GM18951 (cell line): ENCODE measurements at regions not wholly inside any gene's neighbourhood (a gene's known extent, or its start where the extent isn't known, plus 50 kb on each side); places are given as distances from the start of the nearest gene placed in this dataset.
"Not testable (repeated sequence)": the region's sequence is repeated elsewhere in the genome, so short reads cannot be mapped to it uniquely, and the experiment has no call there.

Experiments
- POLR2A ChIP-seq: IDR thresholded peaks from 4 replicates; pipeline ENCODE4 v1.6.1; 2011; ENCODE audit warnings: mild to moderate bottlenecking; ENCODE audit not compliant: insufficient read length, insufficient read depth; ENCODE audit errors: extremely low read depth
- in situ Hi-C: fragments of 300-500 bp; cut with MboI; formaldehyde crosslinking; loops from one replicate; pipeline ENCODE4 v1.12.0; 2022; ENCODE audit warnings: low sequenced_read_pairs, mixed read lengths, inconsistent platforms; ENCODE audit not compliant: unreplicated experiment

GRCh38 chr7:86148501-86148900 is 495.2 kb upstream of the GRM3 start:
- in situ Hi-C loops: no loop called here

DNA sequence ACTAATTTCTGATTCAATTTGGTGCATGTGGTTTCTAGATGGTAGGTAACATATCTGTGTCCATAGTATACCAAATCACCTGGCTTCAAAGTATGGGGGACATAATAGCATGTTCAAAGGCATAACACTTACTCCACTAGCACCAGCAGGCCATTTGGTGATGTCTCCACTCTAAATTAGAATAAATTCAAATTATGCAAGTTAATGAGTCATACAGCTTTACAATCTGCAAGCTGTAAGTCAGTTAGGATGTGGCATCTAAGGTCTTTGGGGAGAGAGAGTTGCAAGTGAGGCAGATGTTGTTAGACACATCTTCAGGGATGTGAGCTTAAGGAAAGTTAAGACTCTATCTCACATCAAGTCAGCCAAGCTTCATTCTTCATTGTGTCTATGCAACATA is 506.4 kb upstream of the GRM3 start:
- no peak for TF ChIP-seq POLR2A
- in situ Hi-C loops: no loop called here

More at GRCh38 chr7:86148501-86148900, 495.2 kb upstream of the GRM3 start:
- no peak for TF ChIP-seq POLR2A

GRCh38 chr7:86130268-86130667 is 513.4 kb upstream of the GRM3 start:
- in situ Hi-C loops: no loop called here
- no peak for TF ChIP-seq POLR2A

DNA sequence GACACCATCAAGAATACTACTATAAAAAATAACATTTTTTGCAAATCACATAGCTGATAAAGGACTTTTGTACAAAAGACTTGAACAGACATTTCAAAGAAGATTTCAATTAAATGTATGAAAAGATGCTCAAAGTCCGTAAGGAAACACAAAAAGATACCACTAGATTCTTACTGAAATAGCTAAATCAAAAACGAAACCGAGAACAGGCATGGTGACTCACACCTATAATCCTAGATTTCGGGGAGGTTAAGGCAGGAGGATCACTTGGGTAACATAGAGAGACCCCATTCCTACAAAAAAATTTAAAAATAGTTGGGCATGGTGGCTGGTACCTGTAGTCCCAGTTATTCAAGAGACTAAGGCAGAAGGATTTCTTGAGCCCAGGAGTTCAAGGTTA is 520.2 kb upstream of the GRM3 start:
- no peak for TF ChIP-seq POLR2A
- in situ Hi-C loops: no loop called here

DNA sequence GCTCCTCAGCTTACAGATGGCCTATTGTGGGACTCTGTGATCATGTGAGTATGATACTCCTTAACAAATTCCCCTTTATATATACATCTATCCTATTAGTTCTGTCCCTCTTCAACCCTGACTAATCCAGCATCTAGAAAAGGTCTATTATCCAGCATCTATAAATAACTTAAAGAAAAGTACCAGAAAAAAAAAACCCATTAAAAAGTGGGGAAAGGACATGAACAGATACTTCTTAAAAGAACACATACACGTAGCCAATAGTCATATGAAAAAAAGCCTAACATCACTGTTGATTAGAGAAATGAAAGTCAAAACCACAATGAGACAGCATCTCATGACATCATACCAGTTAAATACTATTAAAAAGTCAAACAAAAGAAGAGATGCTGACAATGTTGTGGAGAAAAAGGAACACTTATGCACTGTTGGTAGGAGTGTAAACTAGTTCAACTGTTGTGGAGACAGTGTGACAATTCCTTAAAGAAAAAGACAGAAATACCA is 549.5 kb upstream of the GRM3 start:
- no peak for TF ChIP-seq POLR2A
- in situ Hi-C loops: no loop called here

- in situ Hi-C loops: no loop called here
- TF ChIP-seq POLR2A: no peak
Measured at GRCh38 chr7:86091369-86091768, 552.3 kb upstream of the GRM3 start.

GRCh38 chr7:86089455-86089854 is 554.3 kb upstream of the GRM3 start:
- no peak for TF ChIP-seq POLR2A
- in situ Hi-C loops: no loop called here

DNA sequence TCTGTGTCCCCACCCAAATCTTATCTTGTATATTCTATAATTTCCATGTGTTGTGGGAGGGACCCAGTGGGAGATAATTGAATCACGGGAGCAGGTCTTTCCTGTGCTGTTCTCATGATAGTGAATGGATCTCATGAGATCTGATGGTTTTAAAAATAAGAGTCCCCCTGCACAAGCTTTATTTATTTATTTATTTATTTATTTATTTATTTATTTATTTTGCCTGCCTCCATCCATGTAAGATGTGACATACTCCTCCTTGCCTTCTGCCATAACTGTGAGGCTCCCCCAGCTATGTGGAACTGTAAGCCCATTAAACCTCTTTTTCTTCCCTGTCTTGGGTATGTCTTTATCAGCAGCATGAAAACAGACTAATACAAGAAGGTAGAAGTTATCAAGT is 579.1 kb upstream of the GRM3 start:
- in situ Hi-C loops: not testable (repeated sequence)

DNA sequence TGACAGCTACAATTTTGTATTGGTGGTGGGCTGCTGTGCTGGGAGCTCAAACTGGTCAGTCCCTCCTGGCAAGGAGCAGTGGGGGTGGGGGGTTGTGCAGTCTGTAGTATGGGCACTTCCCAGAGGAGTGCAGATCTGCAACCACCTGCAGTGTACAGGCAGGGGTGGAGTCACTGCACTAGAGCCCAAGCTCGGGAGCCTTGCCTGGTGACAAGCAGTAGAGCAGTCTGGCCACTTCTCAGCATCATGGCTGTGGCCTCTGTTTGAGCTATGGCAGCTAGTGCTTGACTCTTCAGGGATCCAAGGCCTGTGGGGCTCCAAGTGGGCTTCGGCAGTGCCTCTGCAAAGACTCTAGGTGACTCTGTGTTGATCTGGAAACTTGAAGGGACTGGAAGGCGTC is 585.1 kb upstream of the GRM3 start:
- in situ Hi-C loops: no loop called here

DNA sequence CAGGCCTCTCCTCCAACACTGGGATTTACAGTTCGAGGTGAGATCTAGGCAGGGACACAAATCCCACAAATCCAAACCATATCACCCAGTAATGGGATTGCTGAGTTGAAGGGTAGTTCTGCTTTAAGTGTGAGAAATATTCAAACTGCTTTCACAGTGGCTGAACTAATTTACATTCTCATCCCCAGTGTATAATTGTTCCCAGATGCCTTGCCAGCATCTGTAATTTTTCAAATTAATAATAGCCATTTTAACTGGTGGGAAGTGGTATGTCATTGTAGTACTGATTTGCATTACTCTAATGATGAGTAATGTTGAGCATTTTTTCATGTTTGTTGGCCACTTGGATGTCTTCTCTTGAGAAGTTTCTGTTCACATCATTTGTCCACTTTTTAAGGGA is 592.8 kb upstream of the GRM3 start:
- in situ Hi-C loops: no loop called here
- no peak for TF ChIP-seq POLR2A

More for the DNA sequence above, 585.1 kb upstream of the GRM3 start:
- no peak for TF ChIP-seq POLR2A

DNA sequence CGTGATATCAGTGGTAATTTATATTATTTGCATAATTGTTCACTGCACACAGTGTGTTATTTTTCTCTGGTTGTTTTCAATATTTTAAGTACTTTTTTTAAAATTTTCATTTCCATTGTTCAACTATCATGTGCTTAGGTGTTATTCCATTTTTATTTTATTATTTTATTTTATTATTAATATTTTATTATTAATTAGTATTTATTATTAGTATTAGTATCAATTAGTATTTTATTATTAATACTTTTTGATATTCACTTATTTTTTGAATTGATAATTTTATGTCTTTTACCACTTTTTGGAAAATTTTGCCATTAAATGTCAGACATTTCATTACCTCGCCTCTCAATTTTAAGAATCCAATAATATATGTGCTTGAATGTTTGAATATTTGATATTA is 593.8 kb upstream of the GRM3 start:
- in situ Hi-C loops: no loop called here
- no peak for TF ChIP-seq POLR2A

DNA sequence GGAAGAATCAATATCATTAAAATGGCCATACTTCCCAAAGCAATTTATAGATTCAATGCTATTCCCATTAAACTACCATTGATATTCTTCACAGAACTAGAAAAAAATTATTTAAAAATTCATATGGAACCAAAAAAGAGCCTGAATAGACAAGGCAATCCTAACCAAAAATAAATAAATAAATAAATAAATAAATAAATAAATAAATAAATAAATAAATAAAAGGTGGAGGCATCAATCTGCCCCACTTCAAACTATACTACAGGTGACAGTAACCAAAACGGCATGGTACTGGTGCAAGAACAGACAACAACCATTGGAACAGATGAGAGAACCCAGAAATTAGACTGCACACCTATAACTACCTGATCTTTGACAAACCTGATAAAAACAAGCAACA is 598.5 kb upstream of the GRM3 start:
- in situ Hi-C loops: not testable (repeated sequence)

DNA sequence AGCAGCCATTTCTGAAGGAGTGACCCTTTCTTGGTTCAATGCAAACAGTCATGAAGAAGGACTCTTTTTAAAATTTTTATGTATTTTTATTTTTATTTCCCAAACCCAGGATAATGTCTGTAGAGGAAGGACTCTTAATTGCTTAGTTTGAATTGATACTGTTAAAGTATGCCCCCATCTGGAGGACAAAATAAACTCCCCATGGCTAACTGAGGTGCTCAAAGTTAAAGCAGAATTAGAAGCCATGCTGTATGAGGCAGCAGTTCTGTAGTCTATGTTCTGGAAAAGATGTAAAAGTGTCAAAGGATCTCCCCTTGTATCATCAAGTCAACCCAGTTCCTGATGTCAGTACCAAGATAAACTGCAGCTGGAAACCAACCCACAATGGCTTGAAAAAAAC is 617.9 kb upstream of the GRM3 start:
- TF ChIP-seq POLR2A: no peak
- in situ Hi-C loops: no loop called here

- in situ Hi-C loops: no loop called here
- TF ChIP-seq POLR2A: no peak
Measured at GRCh38 chr7:86013662-86014061, 630.0 kb upstream of the GRM3 start.

GRCh38 chr7:86012971-86013370 is 630.7 kb upstream of the GRM3 start:
- in situ Hi-C loops: no loop called here

More at GRCh38 chr7:86012971-86013370, 630.7 kb upstream of the GRM3 start:
- no peak for TF ChIP-seq POLR2A
